ENCODE measurements at regions not wholly inside any gene's neighbourhood (a gene's known extent, or its start where the extent isn't known, plus 50 kb on each side); places are given as distances from the start of the nearest gene placed in this dataset.

DNA sequence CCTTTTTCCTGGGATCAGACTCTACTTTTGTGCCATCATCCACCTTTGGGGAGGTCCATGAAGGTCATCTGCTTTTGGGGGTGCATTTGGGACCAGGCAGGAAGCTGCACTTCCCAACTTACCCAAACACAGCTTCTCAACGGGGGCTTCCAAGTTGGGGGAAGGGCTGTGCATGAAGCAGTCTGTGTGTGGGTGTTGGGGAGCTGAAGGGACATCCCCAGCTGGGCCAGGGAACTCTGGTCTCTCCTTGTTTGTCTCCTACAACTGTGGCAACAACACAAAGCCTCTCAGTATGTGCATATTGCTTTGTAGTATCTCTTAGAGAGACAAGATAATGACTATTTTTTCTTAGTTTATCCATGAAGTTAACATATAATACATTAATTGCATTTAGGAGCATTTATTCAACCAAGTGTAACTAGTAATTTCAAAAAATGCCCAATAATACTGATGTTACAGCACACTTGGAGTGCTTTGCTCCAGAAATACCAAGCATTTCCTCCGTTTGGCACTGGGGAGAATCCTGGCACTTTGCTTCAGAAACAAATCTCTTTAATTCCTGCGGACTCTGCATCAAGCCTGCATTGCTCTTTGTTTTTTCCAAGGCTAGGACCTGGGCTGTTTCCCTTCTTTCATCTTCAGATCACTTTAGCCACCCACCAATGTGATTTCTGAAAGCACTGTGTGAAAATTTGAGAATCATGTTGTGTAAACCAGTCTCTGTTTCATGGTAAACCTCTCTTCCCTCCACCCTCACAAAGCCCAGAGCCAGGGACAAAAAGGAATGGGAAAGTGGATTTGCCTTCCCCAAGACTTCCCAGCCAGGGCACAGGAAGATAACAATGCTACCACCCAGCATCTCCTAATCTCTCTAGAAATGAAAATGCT lies 126.2 kb upstream of the PFN2 start:
- Mint-ChIP-seq H3K36me3 (no peaks in the 10 kb centered on the region), H3K4me3 (no peak overlapping the region), H3K27me3 (peaks cover 5 to 6% of the 10 kb centered on the region in 2 donors), H3K9me3 (no peaks in the 10 kb centered on the region), H3K4me1 (peaks cover 0 to 9% of the 10 kb centered on the region in 2 donors), H3K27ac (no peak overlapping the region)
- no peak for ATAC-seq (replicated peaks)
- DNase-seq, result no peak

GRCh38 chr3:150094150-150094933 lies 123.6 kb upstream of the PFN2 start:
- Mint-ChIP-seq H3K4me1 (peaks cover 0 to 9% of the 10 kb centered on the region in 2 donors), H3K36me3 (no peaks in the 10 kb centered on the region), H3K4me3 (no peak overlapping the region), H3K27ac (no peak overlapping the region), H3K27me3 (peaks cover 5 to 6% of the 10 kb centered on the region in 2 donors), H3K9me3 (no peaks in the 10 kb centered on the region)
- ATAC-seq (replicated peaks) (no peak), DNase-seq (no peak)

- no peak overlapping the region for H3K27ac Mint-ChIP-seq
- ATAC-seq (replicated peaks) (no peak), DNase-seq (no peak)
- peaks cover 6 to 13% of the 10 kb centered on the region in 2 donors for H3K27me3 Mint-ChIP-seq
- no peaks in the 10 kb centered on the region for H3K9me3 Mint-ChIP-seq
- no peaks in the 10 kb centered on the region for H3K4me1 Mint-ChIP-seq
- no peak overlapping the region for H3K4me3 Mint-ChIP-seq
- H3K36me3 Mint-ChIP-seq, result no peaks in the 10 kb centered on the region
Measured at GRCh38 chr3:150091626-150092025, 120.9 kb upstream of the PFN2 start.

GRCh38 chr3:150090877-150091276 lies 120.2 kb upstream of the PFN2 start:
- no peak for DNase-seq
- no peak overlapping the region for H3K4me3 Mint-ChIP-seq
- no peaks in the 10 kb centered on the region for H3K36me3 Mint-ChIP-seq
- H3K27me3 Mint-ChIP-seq, result peaks cover 6 to 13% of the 10 kb centered on the region in 2 donors
- H3K27ac Mint-ChIP-seq, result no peak overlapping the region
- ATAC-seq (replicated peaks), result no peak
- H3K9me3 Mint-ChIP-seq, result no peaks in the 10 kb centered on the region
- no peaks in the 10 kb centered on the region for H3K4me1 Mint-ChIP-seq

- H3K4me3 Mint-ChIP-seq, result no peak overlapping the region
- no peak for DNase-seq
- no peak for ATAC-seq (replicated peaks)
- peaks cover 7 to 13% of the 10 kb centered on the region in 2 donors for H3K27me3 Mint-ChIP-seq
- H3K27ac Mint-ChIP-seq, result no peak overlapping the region
- no peaks in the 10 kb centered on the region for H3K36me3 Mint-ChIP-seq
- H3K9me3 Mint-ChIP-seq, result no peaks in the 10 kb centered on the region
- no peaks in the 10 kb centered on the region for H3K4me1 Mint-ChIP-seq
Measured at GRCh38 chr3:150090006-150090405, 119.3 kb upstream of the PFN2 start.

DNA sequence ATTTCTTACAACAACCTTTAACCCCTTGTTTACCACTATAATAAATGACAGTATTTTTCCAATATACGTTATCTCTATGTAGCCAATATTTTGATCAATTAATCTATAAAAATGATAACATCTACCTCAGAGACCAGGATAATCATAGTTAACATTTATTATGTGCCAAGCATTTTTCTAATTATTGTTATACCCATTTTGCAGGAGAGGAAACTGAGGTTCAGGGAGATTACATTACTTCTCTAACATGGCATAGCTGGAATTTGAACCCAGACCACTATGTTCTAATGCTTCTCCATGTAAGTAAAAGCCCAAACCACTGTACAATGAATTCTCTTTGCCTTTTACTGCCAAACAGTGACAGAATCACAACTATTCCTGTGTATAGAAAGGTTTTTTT lies 113.4 kb upstream of the PFN2 start:
- ATAC-seq (replicated peaks) (no peak), DNase-seq (no peak)
- no peak overlapping the region for H3K4me3 Mint-ChIP-seq
- no peaks in the 10 kb centered on the region for H3K4me1 Mint-ChIP-seq
- no peak overlapping the region for H3K27ac Mint-ChIP-seq
- no peaks in the 10 kb centered on the region for H3K36me3 Mint-ChIP-seq
- peaks cover 6 to 8% of the 10 kb centered on the region in 2 donors for H3K27me3 Mint-ChIP-seq
- no peaks in the 10 kb centered on the region for H3K9me3 Mint-ChIP-seq

- Mint-ChIP-seq H3K27ac (no peak overlapping the region), H3K4me1 (no peaks in the 10 kb centered on the region), H3K9me3 (no peaks in the 10 kb centered on the region), H3K36me3 (no peaks in the 10 kb centered on the region), H3K4me3 (no peak overlapping the region), H3K27me3 (peaks cover 4 to 6% of the 10 kb centered on the region in 2 donors)
- DNase-seq (no peak), ATAC-seq (replicated peaks) (no peak)
Measured at GRCh38 chr3:150083655-150084042, 113.0 kb upstream of the PFN2 start.

- H3K4me1 Mint-ChIP-seq, result no peaks in the 10 kb centered on the region
- ATAC-seq (replicated peaks), result no peak
Measured at GRCh38 chr3:150082898-150083654, 112.4 kb upstream of the PFN2 start.

GRCh38 chr3:150081084-150081483 lies 110.4 kb upstream of the PFN2 start:
- peaks cover 0 to 3% of the 10 kb centered on the region in 2 donors for H3K9me3 Mint-ChIP-seq
- H3K36me3 Mint-ChIP-seq, result no peaks in the 10 kb centered on the region
- H3K4me1 Mint-ChIP-seq, result no peaks in the 10 kb centered on the region
- ATAC-seq (replicated peaks), result no peak
- H3K27me3 Mint-ChIP-seq, result peaks cover 0 to 6% of the 10 kb centered on the region in 2 donors
- H3K4me3 Mint-ChIP-seq, result no peak overlapping the region
- DNase-seq, result no peak
- no peak overlapping the region for H3K27ac Mint-ChIP-seq

More at GRCh38 chr3:150082898-150083654, 112.4 kb upstream of the PFN2 start:
- no peaks in the 10 kb centered on the region for H3K9me3 Mint-ChIP-seq
- H3K27me3 Mint-ChIP-seq, result peaks cover 0 to 6% of the 10 kb centered on the region in 2 donors
- no peak for DNase-seq
- no peaks in the 10 kb centered on the region for H3K36me3 Mint-ChIP-seq
- H3K4me3 Mint-ChIP-seq, result no peak overlapping the region
- no peak overlapping the region for H3K27ac Mint-ChIP-seq

GRCh38 chr3:150080058-150080730 lies 109.5 kb upstream of the PFN2 start:
- H3K27me3 Mint-ChIP-seq, result peaks cover 0 to 6% of the 10 kb centered on the region in 2 donors
- no peak overlapping the region for H3K4me3 Mint-ChIP-seq
- no peaks in the 10 kb centered on the region for H3K36me3 Mint-ChIP-seq
- no peaks in the 10 kb centered on the region for H3K4me1 Mint-ChIP-seq
- ATAC-seq (replicated peaks), result no peak
- no peak for DNase-seq
- no peak overlapping the region for H3K27ac Mint-ChIP-seq
- H3K9me3 Mint-ChIP-seq, result peaks cover 0 to 3% of the 10 kb centered on the region in 2 donors

DNA sequence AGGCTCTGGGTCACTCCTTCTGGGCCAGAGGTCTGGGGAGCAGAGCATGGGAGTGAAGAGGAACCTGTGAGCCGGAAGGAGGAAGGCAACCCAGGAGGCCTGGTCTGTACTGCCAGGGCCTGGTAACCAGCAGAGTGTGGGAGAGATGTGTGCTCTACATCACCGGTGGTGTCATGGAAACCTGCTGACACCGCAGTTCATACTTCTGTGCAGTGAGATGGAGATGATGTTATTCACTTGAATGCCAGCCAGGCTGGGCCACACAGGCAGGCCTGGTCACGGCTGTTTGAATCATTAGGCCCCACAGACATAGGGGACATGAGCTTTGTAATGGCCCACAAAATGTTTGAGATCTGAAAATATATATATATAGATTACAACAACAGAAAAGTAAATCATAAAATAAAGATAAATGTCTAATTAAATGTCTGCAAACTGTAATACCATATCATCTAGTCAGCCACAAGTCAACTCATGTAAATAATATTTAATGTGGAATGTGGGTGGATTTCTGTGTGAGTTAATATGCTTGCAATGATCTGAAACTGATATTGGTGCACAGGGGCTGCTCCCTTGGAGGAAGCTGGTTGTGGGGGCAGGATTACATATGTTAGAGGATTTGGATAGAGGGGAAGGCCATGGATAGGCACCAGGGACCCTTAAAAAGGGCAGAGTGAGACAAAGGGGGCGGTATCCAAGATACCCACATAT lies 108.5 kb upstream of the PFN2 start:
- Mint-ChIP-seq H3K4me1 (no peaks in the 10 kb centered on the region), H3K36me3 (no peaks in the 10 kb centered on the region), H3K27ac (no peak overlapping the region), H3K9me3 (peaks cover 0 to 3% of the 10 kb centered on the region in 2 donors), H3K27me3 (no peaks in the 10 kb centered on the region), H3K4me3 (no peak overlapping the region)
- ATAC-seq (replicated peaks), result no peak
- no peak for DNase-seq

GRCh38 chr3:150077581-150078247 lies 107.0 kb upstream of the PFN2 start:
- H3K9me3 Mint-ChIP-seq, result peaks cover 0 to 3% of the 10 kb centered on the region in 2 donors
- no peak for ATAC-seq (replicated peaks)
- H3K4me1 Mint-ChIP-seq, result no peaks in the 10 kb centered on the region
- peaks cover 6 to 7% of the 10 kb centered on the region in 2 donors for H3K27me3 Mint-ChIP-seq
- no peak for DNase-seq
- no peak overlapping the region for H3K4me3 Mint-ChIP-seq
- no peaks in the 10 kb centered on the region for H3K36me3 Mint-ChIP-seq
- no peak overlapping the region for H3K27ac Mint-ChIP-seq

GRCh38 chr3:150077107-150077506 lies 106.4 kb upstream of the PFN2 start:
- Mint-ChIP-seq H3K4me3 (no peak overlapping the region), H3K9me3 (peaks cover 0 to 3% of the 10 kb centered on the region in 2 donors), H3K27me3 (peaks cover 6 to 13% of the 10 kb centered on the region in 2 donors), H3K36me3 (no peaks in the 10 kb centered on the region), H3K4me1 (no peaks in the 10 kb centered on the region), H3K27ac (no peak overlapping the region)
- DNase-seq, result no peak
- no peak for ATAC-seq (replicated peaks)

All from stimulated activated naive B cell treated with anti-CD40 and anti-IgM and Interleukin-4, amounts not matched to agents 10 μg/mL and 1 μg/mL and 100 μg/mL, for 72 hours (primary cell).